HCT116 (cell line): ENCODE measurements at regions not wholly inside any gene's neighbourhood (a gene's known extent, or its start where the extent isn't known, plus 50 kb on each side); places are given as distances from the start of the nearest gene placed in this dataset.

Experiments used
- ATAC-seq: fragments of 200-7000 bp; cut with Tn5 transposase; 2 replicates; pipeline ENCODE4 v1.9.1; 2020; ENCODE audit warnings: mild to moderate bottlenecking, moderate library complexity
- BruUV-seq: library from RNA; stranded (reverse); fragments of 400-500 nt; replicated peaks from 2 replicates; lab custom pipeline; 2021; lab: Mats Ljungman, UMichigan
- CTCF ChIA-PET: fragments of 300-600 bp; sonication (Branson Sonifier 250); formaldehyde crosslinking; loops from one replicate; lab custom pipeline; 2021; ENCODE audit warnings: antibody characterized with exemption; lab: Charles Lee
- POLR2A ChIA-PET: fragments of 300-600, 350-600 bp; sonication (Branson Sonifier 250); formaldehyde crosslinking; loops from one replicate; lab custom pipeline; 2021; ENCODE audit warnings: antibody characterized with exemption; lab: Charles Lee
- RAD21 ChIA-PET, 2 experiments: fragments of 300-600 bp; sonication (Branson Sonifier 250); formaldehyde crosslinking; loops; one replicate each; lab custom pipeline; 2023; ENCODE audit warnings: low total read pairs in 2 of 2; ENCODE audit not compliant: uncharacterized antibody in 2 of 2, unreplicated experiment in 2 of 2, low non-redundant PET in 1 of 2; lab: Charles Lee
- DNase-seq: peaks from one replicate; pipeline ENCODE4 v3.0.0-alpha.2; 2010; ENCODE audit warnings: low read depth, low spot score
- H2AFZ ChIP-seq: fragments of 200-600 bp; shearing (Covaris generic), sonication (generic); 2 replicates; pipeline ENCODE4 v1.6.1; 2017; ENCODE audit warnings: low read depth, mixed run types, mixed read lengths, antibody characterized with exemption, low read length; ENCODE audit not compliant: poor library complexity, severe bottlenecking
- H3K27ac ChIP-seq: 2 replicates; pipeline ENCODE4 v1.5.1; 2012; ENCODE audit warnings: low read depth, low read length
- H3K27me3 ChIP-seq: fragments of 200-600 bp; sonication (generic); 2 replicates; pipeline ENCODE4 v1.6.1; 2016; ENCODE audit warnings: mixed run types, low read length, mixed read lengths; ENCODE audit not compliant: insufficient read depth
- H3K36me3 ChIP-seq, 2 experiments: fragments of 200-500 bp in 1 of 2; fragments of 200-600 bp in 1 of 2; sonication (Bioruptor generic) in 1 of 2; sonication (generic) in 1 of 2; 2 replicates each; pipeline versions ENCODE4 v1.5.1 to v1.6.1; 2014 to 2016; ENCODE audit warnings: low read length in 2 of 2, inconsistent platforms in 1 of 2, mixed read lengths in 1 of 2, mixed run types in 1 of 2; ENCODE audit not compliant: insufficient read depth in 2 of 2, control insufficient read depth in 1 of 2
- H3K4me1 ChIP-seq, 2 experiments: fragments of 200-600 bp in 1 of 2; sonication (generic) in 1 of 2; 2 replicates each; pipeline versions ENCODE4 v1.5.1 to v1.6.1; 2012 to 2017; ENCODE audit warnings: low read length in 2 of 2, inconsistent platforms in 1 of 2, mild to moderate bottlenecking in 1 of 2, mixed read lengths in 1 of 2, mixed run types in 1 of 2, moderate library complexity in 1 of 2; ENCODE audit not compliant: insufficient read depth in 2 of 2, control insufficient read depth in 1 of 2
- H3K4me2 ChIP-seq: fragments of 200-600 bp; sonication (generic); 2 replicates; pipeline ENCODE4 v1.6.1; 2017; ENCODE audit warnings: mixed run types, low read length, mixed read lengths
- H3K4me3 ChIP-seq, 2 experiments: fragments of 200-600 bp in 1 of 2; sonication (generic) in 1 of 2; replicated peaks in 1 of 2; 2 replicates each; pipeline ENCODE4 v1.5.1; 2011 to 2016; ENCODE audit warnings: low read length in 2 of 2, control low read depth in 1 of 2, low read depth in 1 of 2, mild to moderate bottlenecking in 1 of 2, mixed read lengths in 1 of 2, mixed run types in 1 of 2
- H3K79me2 ChIP-seq: fragments of 200-600 bp; sonication (generic); 2 replicates; pipeline ENCODE4 v1.6.1; 2017; ENCODE audit warnings: mild to moderate bottlenecking, mixed run types, low read length, moderate library complexity, mixed read lengths; ENCODE audit not compliant: insufficient read depth
- H3K9ac ChIP-seq: fragments of 200-600 bp; sonication (generic); 2 replicates; pipeline ENCODE4 v1.6.1; 2016; ENCODE audit warnings: low read length, mixed read lengths
- H3K9me2 ChIP-seq: fragments of 200-600 bp; sonication (generic), shearing (Covaris generic); 2 replicates; pipeline ENCODE4 v1.6.1; 2017; ENCODE audit warnings: mixed run types, mild to moderate bottlenecking, moderate library complexity; ENCODE audit not compliant: insufficient read depth
- H3K9me3 ChIP-seq, 2 experiments: fragments of 200-500 bp in 1 of 2; fragments of 200-600 bp in 1 of 2; sonication (Bioruptor generic) in 1 of 2; sonication (generic) in 1 of 2; 2 replicates each; pipeline ENCODE4 v1.6.1; 2014 to 2017; ENCODE audit warnings: low read length in 2 of 2, mixed read lengths in 2 of 2, inconsistent platforms in 1 of 2, low read depth in 1 of 2, mild to moderate bottlenecking in 1 of 2, mixed run types in 1 of 2, moderate library complexity in 1 of 2; ENCODE audit not compliant: control insufficient read depth in 1 of 2, insufficient read depth in 1 of 2
- H4K20me1 ChIP-seq: fragments of 200-600 bp; sonication (generic), shearing (Covaris generic); 2 replicates; pipeline ENCODE4 v1.6.1; 2017; ENCODE audit warnings: mixed run types, mild to moderate bottlenecking, moderate library complexity; ENCODE audit not compliant: insufficient read depth
- ATF3 ChIP-seq: IDR thresholded peaks from 2 replicates; pipeline ENCODE4 v1.6.1; 2012
- CTCF ChIP-seq, 3 experiments: fragments of 200-600 bp in 1 of 3; sonication (generic) in 1 of 3; IDR thresholded peaks in 2 of 3; conservative IDR thresholded peaks in 1 of 3; 2 replicates each; pipeline ENCODE4 v1.5.1; 2012 to 2017; ENCODE audit warnings: low read depth in 2 of 3, low read length in 2 of 3, antibody characterized with exemption in 1 of 3, borderline replicate concordance in 1 of 3, control low read depth in 1 of 3, mild to moderate bottlenecking in 1 of 3, mixed read lengths in 1 of 3, mixed run types in 1 of 3, moderate library complexity in 1 of 3; ENCODE audit not compliant: insufficient read depth in 1 of 3
- ELF1 ChIP-seq: IDR thresholded peaks from 2 replicates; pipeline ENCODE4 v1.6.1; 2012; ENCODE audit warnings: low read depth, borderline replicate concordance
- EZH2 ChIP-seq: fragments of 200-600 bp; sonication (generic); IDR thresholded peaks from 2 replicates; pipeline ENCODE4 v1.6.1; 2017; ENCODE audit warnings: antibody characterized with exemption, mixed run types
- EZH2phosphoT487 ChIP-seq: fragments of 200-600 bp; IDR thresholded peaks from 2 replicates; pipeline ENCODE4 v1.6.1; 2018; ENCODE audit warnings: antibody characterized with exemption, borderline replicate concordance
- MAX ChIP-seq: IDR thresholded peaks from 2 replicates; pipeline ENCODE4 v1.6.1; 2012
- POLR2AphosphoS5 ChIP-seq: IDR thresholded peaks from 2 replicates; pipeline ENCODE4 v1.6.1; 2011; ENCODE audit warnings: mild to moderate bottlenecking, low read depth, low read length, moderate library complexity
- RAD21 ChIP-seq: IDR thresholded peaks from 2 replicates; pipeline ENCODE4 v1.6.1; 2012; ENCODE audit warnings: low read depth, mild to moderate bottlenecking
- SIN3A ChIP-seq: IDR thresholded peaks from 2 replicates; pipeline ENCODE4 v1.6.1; 2012; ENCODE audit warnings: low read depth
- SRF ChIP-seq: IDR thresholded peaks from 2 replicates; pipeline ENCODE4 v1.6.1; 2012; ENCODE audit warnings: low read depth
- ZNF274 ChIP-seq: fragments of 200-500 bp; sonication (Bioruptor generic); IDR thresholded peaks from 2 replicates; pipeline ENCODE4 v1.6.1; 2014; ENCODE audit warnings: mild to moderate bottlenecking, low read depth, low read length, inconsistent platforms
- intact Hi-C: fragments of 100-400 bp; cut with micrococcal nuclease; formaldehyde crosslinking; loops from 2 replicates; pipeline ENCODE4 v1.10.0; 2022

GRCh38 chr3:154829929-154830328, 250.2 kb upstream of the MME start:
- DNase-seq (no peak), ATAC-seq (no peak)
- ChIA-PET RAD21 (no interaction called here), CTCF (no interaction called here), POLR2A (no interaction called here)
- intact Hi-C loops, result no loop called here
- no TSS peak for BruUV-seq
- H3K4me1 ChIP-seq, result no peaks in the 10 kb centered on the region
- no peaks in the 10 kb centered on the region for H3K27me3 ChIP-seq
- no peak for TF ChIP-seq ATF3
- no peak for TF ChIP-seq CTCF (IDR thresholded peaks at IDR 0.05 in 2 of 3, conservative IDR thresholded peaks at IDR 0.05 in 1 of 3; ENCODE audit: borderline replicate concordance in 1 of 3, insufficient read depth in 1 of 3, low read depth in 2 of 3, low read length in 2 of 3)
- H3K9me3 ChIP-seq, result no peaks in the 10 kb centered on the region
- H4K20me1 ChIP-seq, result no peaks in the 10 kb centered on the region
- no peaks in the 10 kb centered on the region for H3K79me2 ChIP-seq
- H3K4me3 ChIP-seq, result no peak overlapping the region
- H3K9ac ChIP-seq, result no peak overlapping the region
- H3K27ac ChIP-seq, result no peak overlapping the region
- no peaks in the 10 kb centered on the region for H3K36me3 ChIP-seq
- H3K9me2 ChIP-seq, result no peaks in the 10 kb centered on the region
- H3K4me2 ChIP-seq, result no peak overlapping the region
- H2AFZ ChIP-seq, result no peak overlapping the region

GRCh38 chr3:154819491-154819890, 260.6 kb upstream of the MME start:
- intact Hi-C loops, result no loop called here
- no peaks in the 10 kb centered on the region for H3K9me3 ChIP-seq
- TF ChIP-seq RAD21, result no peak
- TF ChIP-seq ZNF274, result no peak
- TF ChIP-seq SRF, result no peak
- TF ChIP-seq POLR2AphosphoS5, result no peak
- no peak for TF ChIP-seq SIN3A
- no peak for TF ChIP-seq EZH2
- TF ChIP-seq ELF1, result no peak
- no peak for TF ChIP-seq MAX
- TF ChIP-seq EZH2phosphoT487, result no peak
- ATAC-seq (no peak), DNase-seq (no peak)
- POLR2A ChIA-PET, result no interaction called here
- H3K4me3 ChIP-seq, result no peak overlapping the region
- no peaks in the 10 kb centered on the region for H3K36me3 ChIP-seq
- H3K79me2 ChIP-seq, result no peaks in the 10 kb centered on the region
- H3K27me3 ChIP-seq, result no peaks in the 10 kb centered on the region
- H3K9me2 ChIP-seq, result no peaks in the 10 kb centered on the region
- no peak overlapping the region for H3K4me2 ChIP-seq
- H3K4me1 ChIP-seq, result no peaks in the 10 kb centered on the region
- RAD21 ChIA-PET, result no interaction called here
- no TSS peak for BruUV-seq
- CTCF ChIA-PET, result no interaction called here
- H4K20me1 ChIP-seq, result no peaks in the 10 kb centered on the region
- H3K27ac ChIP-seq, result no peak overlapping the region
- no peak overlapping the region for H2AFZ ChIP-seq
- H3K9ac ChIP-seq, result no peak overlapping the region
